HG03095 (cell line): ENCODE measurements at regions not wholly inside any gene's neighbourhood (a gene's known extent, or its start where the extent isn't known, plus 50 kb on each side); places are given as distances from the start of the nearest gene placed in this dataset.
"Not testable (repeated sequence)": the region's sequence is repeated elsewhere in the genome, so short reads cannot be mapped to it uniquely, and the experiment has no call there.

ENCODE experiments used
- ATAC-seq: cut with Tn5 transposase; IDR thresholded peaks from one replicate; pipeline ENCODE4 v1.9.1; 2021; ENCODE audit warnings: moderate library complexity; ENCODE audit not compliant: unreplicated experiment

GRCh38 chr3:127045435-127046045 is 62.6 kb downstream of the PLXNA1 start:
- ATAC-seq, result no peak

DNA sequence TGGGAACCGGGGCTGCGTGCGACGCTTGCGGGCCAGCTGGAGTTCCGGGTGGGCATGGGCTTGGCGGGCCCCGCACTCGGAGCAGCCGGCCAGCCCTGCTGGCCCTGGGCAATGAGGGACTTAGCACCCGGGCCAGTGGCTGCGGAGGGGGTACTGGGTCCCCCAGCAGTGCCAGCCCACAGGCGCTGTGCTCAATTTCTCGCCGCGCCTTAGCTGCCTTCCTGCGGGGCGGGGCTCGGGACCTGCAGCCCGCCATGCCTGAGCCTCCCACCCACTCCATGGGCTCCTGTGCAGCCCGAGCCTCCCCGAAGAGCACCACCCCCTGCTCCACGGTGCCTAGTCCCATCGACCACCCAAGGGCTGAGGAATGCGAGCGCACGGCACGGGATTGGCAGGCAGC is 63.8 kb downstream of the PLXNA1 start:
- ATAC-seq, result not testable (repeated sequence)

- ATAC-seq, result no peak
These were observed 66.5 kb downstream of the PLXNA1 start for GRCh38 chr3:127049393-127049792.

GRCh38 chr3:127050733-127051132 is 67.8 kb downstream of the PLXNA1 start:
- ATAC-seq, result no peak

DNA sequence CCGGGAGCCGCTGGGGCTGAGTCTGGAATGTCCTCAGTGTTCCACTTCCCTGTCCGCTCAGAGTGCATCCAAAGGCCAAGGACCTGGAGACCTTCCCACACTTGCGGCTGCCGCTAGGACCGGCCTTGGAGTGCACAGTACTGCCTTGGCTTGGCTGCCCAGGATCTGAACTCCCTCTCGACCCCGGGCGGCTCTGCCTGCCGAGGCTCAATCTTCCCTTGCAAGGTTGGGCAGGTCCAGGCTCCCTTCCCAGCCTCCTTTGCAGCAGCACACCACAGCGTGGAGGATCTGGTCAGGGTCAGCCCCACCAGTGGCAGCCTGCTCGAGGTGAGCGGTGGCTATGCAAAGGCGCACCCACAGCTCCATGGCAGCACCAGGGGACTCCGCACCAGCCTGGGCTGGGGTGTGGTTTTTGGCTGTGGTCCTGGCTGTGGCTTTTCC is 69.2 kb downstream of the PLXNA1 start:
- no peak for ATAC-seq

- no peak for ATAC-seq
These were observed 70.1 kb downstream of the PLXNA1 start for GRCh38 chr3:127053026-127053425.

DNA sequence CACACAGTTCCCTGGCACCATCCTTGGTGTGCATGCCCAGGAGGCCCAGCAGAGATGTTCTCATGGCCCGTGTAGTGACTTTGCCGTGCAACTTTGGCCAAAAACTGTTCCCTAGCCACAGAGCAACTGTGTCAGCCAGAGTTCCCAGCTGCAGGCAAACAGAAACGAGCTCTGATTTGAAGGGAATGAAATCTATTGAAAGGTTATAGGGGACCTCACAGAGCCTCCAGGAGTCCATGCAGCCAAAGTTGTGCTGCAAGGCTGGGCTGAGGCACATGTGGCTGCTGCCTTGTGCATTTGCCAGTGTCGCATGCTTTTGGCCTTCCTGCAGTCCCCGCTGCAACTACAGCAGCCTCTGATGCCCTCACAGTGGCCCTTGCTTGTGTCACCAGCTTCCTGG is 70.5 kb downstream of the PLXNA1 start:
- ATAC-seq, result no peak

DNA sequence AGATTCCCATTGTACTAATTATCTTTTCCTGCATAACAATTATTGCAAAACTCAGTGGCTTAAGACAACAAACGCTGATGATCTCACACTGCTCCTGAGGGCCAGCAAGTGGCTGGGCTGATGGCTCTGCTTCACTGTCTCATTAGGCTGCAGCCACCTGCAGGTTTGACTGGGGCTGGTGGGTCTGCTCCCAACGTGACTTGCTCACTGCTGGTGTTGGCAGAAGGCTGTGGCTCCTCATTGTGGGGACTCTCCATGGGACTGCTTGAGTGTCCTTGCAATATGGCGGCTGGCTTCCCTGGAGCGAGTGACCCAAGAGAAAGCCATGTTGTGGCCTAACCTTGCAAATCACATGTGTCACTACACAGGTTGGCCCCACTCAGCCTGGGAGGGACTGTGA is 71.1 kb downstream of the PLXNA1 start:
- no peak for ATAC-seq

DNA sequence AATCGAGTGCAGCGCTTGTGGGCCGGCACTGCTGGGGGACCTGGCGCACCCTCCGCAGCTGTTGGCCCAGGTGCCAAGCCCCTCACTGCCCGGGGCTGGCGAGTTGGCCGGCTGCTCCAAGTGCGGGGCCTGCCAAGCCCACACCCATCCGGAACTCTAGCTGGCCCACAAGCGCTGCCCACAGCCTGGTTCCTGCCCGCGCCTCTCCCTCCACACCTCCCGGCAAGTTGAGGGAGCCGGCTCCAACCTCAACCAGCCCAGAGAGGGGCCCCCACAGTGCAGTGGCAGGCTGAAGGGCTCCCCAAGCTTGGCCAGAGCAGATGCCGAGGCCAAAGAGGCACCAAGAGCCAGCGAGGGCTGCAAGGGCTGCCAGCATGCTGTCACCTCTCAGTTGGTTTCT is 73.4 kb downstream of the PLXNA1 start:
- no peak for ATAC-seq

- ATAC-seq, result no peak
These were observed 74.1 kb downstream of the PLXNA1 start for GRCh38 chr3:127056976-127057375.

GRCh38 chr3:127059072-127059471 is 76.2 kb downstream of the PLXNA1 start:
- ATAC-seq, result no peak

- ATAC-seq, result no peak
These were observed 78.7 kb downstream of the PLXNA1 start for GRCh38 chr3:127061641-127062040.

- no peak for ATAC-seq
These were observed 80.0 kb downstream of the PLXNA1 start for GRCh38 chr3:127062926-127063325.

- no peak for ATAC-seq
These were observed 81.0 kb downstream of the PLXNA1 start for GRCh38 chr3:127063916-127064315.

DNA sequence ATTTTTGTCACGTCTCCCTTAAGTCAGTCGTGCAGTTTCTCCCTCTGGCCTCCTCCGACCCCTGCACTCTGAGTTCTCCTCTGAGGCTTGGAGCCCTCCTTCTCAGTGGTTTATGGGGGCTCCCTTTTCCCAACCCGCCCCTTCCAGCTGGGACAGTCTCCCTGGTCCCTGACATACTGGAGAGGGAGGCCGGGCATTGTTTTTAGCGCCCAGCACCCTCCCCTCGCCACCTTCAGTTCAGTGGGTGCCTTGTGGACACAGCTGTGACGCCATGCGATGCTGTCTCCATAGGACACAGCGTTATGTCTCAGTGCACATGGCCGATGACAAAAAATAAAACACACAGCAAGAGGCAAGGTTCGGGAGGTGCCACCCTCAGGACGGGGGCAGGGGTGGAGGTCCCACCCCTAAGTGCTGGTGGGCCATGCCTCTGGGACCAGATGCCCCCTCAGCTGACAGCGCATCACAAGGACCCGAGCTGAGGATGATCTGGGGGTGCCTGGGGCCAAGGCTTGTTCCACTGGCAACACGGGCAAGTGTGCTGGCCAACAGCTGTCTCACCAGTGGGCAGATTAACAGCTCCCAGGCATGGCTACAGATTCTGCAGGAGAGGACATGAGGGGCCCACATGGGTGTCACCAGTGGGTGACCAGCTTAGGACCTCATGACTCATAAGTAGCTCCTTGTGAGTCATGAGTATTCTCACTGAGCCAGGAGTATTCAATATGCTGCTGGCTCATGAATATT is 81.6 kb downstream of the PLXNA1 start:
- ATAC-seq, result no peak

GRCh38 chr3:127065138-127065427 is 82.2 kb downstream of the PLXNA1 start:
- no peak for ATAC-seq

GRCh38 chr3:127065561-127066290 is 82.8 kb downstream of the PLXNA1 start:
- no peak for ATAC-seq

DNA sequence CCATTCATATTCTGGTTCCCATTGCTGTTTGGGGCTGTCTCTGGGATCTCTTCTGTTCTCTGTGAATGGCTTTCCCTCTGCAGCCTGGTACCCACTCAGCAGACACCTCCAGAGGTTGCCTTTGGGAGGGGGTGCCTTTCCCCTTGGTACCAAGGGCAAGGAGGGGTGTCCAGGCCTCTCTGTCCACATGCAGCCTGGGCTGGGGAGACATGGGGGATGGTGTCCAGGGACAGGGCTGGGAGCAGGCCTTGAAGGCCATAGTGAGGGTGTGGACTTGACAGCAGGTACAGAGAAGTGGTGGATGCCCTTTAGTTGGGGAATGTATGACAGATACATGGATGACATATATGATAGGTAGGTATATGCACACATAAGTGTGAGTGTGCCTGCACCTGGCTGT is 83.7 kb downstream of the PLXNA1 start:
- ATAC-seq, result no peak

DNA sequence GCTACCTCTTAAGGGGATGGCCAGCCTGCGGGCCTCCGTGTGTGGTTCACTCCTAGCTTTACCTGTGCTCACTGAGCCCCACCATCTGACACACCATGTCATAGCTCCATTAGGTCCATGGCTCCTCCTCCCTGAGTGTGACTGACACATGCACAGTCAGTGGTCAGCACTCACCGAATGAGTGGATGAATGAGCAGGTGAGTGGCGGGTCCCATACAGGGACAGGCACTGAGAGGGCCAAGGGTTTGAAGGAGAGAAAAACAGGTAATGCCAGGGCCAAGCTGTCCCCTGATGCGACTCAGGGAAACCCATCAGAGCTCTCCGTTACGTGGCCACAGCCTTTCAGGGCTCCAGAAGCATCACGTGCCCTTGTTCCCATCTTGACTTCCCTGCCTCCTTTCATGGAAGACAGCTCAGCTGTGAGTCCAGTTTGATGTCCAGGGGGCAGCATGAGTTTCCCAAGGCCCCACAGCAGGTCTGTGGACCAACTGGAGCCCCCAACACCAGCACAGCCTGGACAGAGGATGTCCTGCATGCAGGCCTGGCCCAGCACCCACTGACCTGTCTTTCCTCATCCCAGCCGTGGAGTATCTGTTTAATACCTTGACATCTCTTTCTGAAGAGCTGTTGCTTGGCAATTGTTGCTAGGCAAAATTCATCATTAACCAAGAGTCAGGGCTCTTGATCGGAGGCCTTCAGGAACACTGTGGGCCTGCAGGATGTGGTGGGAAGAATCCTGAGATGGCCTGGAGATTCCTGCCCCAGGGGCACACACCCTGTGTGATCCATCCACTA is 84.4 kb downstream of the PLXNA1 start:
- ATAC-seq, result no peak

DNA sequence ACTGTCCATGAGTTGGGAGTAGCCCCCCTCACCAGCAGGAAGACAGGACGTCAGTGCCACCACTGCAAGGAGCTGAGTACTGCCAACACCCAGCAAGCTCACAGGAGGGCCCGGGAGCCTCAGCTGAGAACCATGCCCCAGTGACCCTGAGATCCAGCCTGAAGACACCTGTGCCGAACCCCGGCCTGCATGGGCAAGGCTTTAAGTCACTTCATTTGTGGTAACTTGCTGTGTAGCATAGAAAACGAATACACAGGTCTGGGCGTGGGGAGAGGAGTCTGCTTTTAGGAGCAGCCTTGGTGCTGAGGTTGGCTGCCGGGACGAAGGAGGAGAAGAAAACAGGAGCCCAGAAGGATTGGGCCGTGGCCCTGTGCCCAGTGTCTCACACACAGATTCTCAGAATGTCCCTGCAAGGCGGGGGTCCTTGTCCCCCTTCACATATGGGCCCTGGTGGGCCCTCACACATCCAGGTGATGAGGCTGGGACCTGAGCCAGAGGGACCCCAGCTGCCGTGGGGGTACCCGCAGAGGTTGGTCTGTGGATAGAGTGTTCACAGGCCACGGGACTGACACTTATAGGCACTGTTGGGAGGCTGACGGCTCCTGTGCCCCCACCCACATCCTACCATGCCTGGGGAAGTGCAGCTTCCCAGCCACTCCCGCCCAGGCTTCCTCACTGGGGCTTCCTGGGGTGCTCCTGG is 85.3 kb downstream of the PLXNA1 start:
- no peak for ATAC-seq

DNA sequence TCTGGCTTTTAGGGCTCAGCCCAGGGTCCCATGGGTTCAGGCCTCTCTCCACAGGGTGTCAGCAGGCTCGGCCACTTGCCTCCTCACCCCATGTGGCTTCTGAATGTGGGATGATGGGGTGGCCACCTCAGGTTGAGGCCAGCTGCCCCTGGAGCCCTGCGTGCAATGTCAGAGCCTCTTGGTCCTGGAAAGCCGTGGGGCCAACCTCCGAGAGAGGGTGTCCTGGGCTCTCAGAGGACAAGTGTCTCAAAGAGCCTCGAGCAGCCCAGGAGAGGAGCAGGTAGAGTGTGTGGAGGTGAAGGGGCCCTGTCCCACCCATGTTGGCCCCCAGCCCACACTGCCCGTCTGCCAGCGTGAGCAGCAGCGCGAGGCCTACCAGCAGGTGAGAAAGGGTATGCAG is 86.0 kb downstream of the PLXNA1 start:
- ATAC-seq, result no peak
